Mesendoderm (in vitro differentiated cells): ENCODE measurements at regions not wholly inside any gene's neighbourhood (a gene's known extent, or its start where the extent isn't known, plus 50 kb on each side); places are given as distances from the start of the nearest gene placed in this dataset.

Source experiments
- DNase-seq: peaks from one replicate; pipeline ENCODE4 v3.0.0; 2013
- H2AK5ac ChIP-seq: 2 replicates; pipeline ENCODE4 v1.6.1; 2013; ENCODE audit warnings: low read length, inconsistent platforms
- H2BK120ac ChIP-seq: 2 replicates; pipeline ENCODE4 v1.6.1; 2013; ENCODE audit warnings: low read depth, mild to moderate bottlenecking, low read length, moderate library complexity, mixed read lengths
- H2BK15ac ChIP-seq: replicated peaks from 2 replicates; pipeline ENCODE4 v1.6.1; 2013; ENCODE audit warnings: low read depth, mild to moderate bottlenecking, moderate library complexity
- H2BK5ac ChIP-seq: 2 replicates; pipeline ENCODE4 v1.6.1; 2013; ENCODE audit warnings: low read length, inconsistent platforms
- H3K18ac ChIP-seq: 2 replicates; pipeline ENCODE4 v1.6.1; 2013; ENCODE audit warnings: mild to moderate bottlenecking, low read length, mixed read lengths
- H3K23ac ChIP-seq: one replicate; pipeline ENCODE4 v1.6.1; 2013; ENCODE audit warnings: low read length
- H3K27ac ChIP-seq: 2 replicates; pipeline ENCODE4 v1.5.1; 2013; ENCODE audit warnings: low read depth, mild to moderate bottlenecking, inconsistent platforms, low read length, moderate library complexity
- H3K27me3 ChIP-seq: 2 replicates; pipeline ENCODE4 v1.6.1; 2013; ENCODE audit warnings: low read length, control low read depth, mild to moderate bottlenecking, inconsistent platforms; ENCODE audit not compliant: insufficient read depth, poor library complexity
- H3K36me3 ChIP-seq: 2 replicates; pipeline ENCODE4 v1.6.1; 2013; ENCODE audit warnings: low read length, inconsistent platforms; ENCODE audit not compliant: control insufficient read depth, insufficient read depth
- H3K4ac ChIP-seq: one replicate; pipeline ENCODE4 v1.6.1; 2013; ENCODE audit warnings: low read depth, mild to moderate bottlenecking, low read length, moderate library complexity
- H3K4me1 ChIP-seq: 2 replicates; pipeline ENCODE4 v1.6.1; 2013; ENCODE audit warnings: low read depth, low read length, inconsistent platforms; ENCODE audit not compliant: control insufficient read depth
- H3K4me2 ChIP-seq: 2 replicates; pipeline ENCODE4 v1.6.1; 2013; ENCODE audit warnings: low read length
- H3K4me3 ChIP-seq: 2 replicates; pipeline ENCODE4 v1.5.1; 2013; ENCODE audit warnings: mild to moderate bottlenecking, low read length
- H3K56ac ChIP-seq: one replicate; pipeline ENCODE4 v1.6.1; 2013; ENCODE audit warnings: low read length
- H3K79me1 ChIP-seq: 2 replicates; pipeline ENCODE4 v1.6.1; 2013; ENCODE audit warnings: low read length, inconsistent platforms
- H3K79me2 ChIP-seq: 2 replicates; pipeline ENCODE4 v1.6.1; 2013; ENCODE audit warnings: mild to moderate bottlenecking, low read length; ENCODE audit not compliant: control insufficient read depth, insufficient read depth
- H3K9ac ChIP-seq: 2 replicates; pipeline ENCODE4 v1.6.1; 2013; ENCODE audit warnings: low read length, inconsistent platforms
- H4K5ac ChIP-seq: one replicate; pipeline ENCODE4 v1.6.1; 2013; ENCODE audit warnings: low read length
- H4K8ac ChIP-seq: one replicate; pipeline ENCODE4 v1.6.1; 2013; ENCODE audit warnings: low read depth, mild to moderate bottlenecking, control low read depth, low read length, moderate library complexity
- WGBS: extraction: QIAGEN DNeasy Blood & Tissue Kit; methylation state at CpG from one replicate; pipeline ENCODE4 v1.1.7; 2013; ENCODE audit warnings: low lambda C conversion rate, missing lambda C conversion rate; ENCODE audit not compliant: insufficient coverage; ENCODE audit errors: extremely low coverage; 5-methylcytosine and 5-hydroxymethylcytosine counted together

DNA sequence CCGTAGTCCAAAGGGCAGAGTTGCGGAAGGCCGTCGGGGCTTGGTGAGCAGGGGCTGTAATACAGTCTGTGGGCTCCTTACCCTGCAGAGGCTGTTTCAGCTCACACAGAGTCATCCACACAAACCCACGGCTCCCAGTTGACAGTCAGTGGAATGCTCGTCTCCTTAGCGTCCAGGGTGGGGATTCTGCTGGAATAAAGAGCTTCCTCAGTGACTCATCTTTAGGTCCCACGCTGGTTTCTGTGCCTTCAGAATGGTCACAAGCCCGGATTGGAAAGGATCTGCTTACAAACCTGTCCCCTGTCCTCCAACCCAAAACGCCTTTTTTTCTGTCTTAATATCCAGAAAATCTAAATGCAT is 201.3 kb upstream of the TPM1 start:
- Histone ChIP-seq H3K4ac (no peak overlapping the region), H2BK5ac (no peak overlapping the region), H3K4me1 (peaks cover 6% of the 10 kb centered on the region), H2BK120ac (no peak overlapping the region), H3K79me2 (no peaks in the 10 kb centered on the region), H3K4me3 (no peak overlapping the region), H3K18ac (no peak overlapping the region), H3K27me3 (no peaks in the 10 kb centered on the region), H3K9ac (no peak overlapping the region), H3K23ac (no peak overlapping the region), H3K56ac (no peak overlapping the region), H3K36me3 (no peaks in the 10 kb centered on the region), H4K8ac (no peak overlapping the region), H3K79me1 (no peaks in the 10 kb centered on the region), H3K27ac (no peak overlapping the region), H2BK15ac (no peak overlapping the region), H2AK5ac (no peak overlapping the region), H4K5ac (no peak overlapping the region), H3K4me2 (no peak overlapping the region)
- no peak for DNase-seq
- WGBS, result no CpG with 5 or more reads among the region's 10 CpGs

DNA sequence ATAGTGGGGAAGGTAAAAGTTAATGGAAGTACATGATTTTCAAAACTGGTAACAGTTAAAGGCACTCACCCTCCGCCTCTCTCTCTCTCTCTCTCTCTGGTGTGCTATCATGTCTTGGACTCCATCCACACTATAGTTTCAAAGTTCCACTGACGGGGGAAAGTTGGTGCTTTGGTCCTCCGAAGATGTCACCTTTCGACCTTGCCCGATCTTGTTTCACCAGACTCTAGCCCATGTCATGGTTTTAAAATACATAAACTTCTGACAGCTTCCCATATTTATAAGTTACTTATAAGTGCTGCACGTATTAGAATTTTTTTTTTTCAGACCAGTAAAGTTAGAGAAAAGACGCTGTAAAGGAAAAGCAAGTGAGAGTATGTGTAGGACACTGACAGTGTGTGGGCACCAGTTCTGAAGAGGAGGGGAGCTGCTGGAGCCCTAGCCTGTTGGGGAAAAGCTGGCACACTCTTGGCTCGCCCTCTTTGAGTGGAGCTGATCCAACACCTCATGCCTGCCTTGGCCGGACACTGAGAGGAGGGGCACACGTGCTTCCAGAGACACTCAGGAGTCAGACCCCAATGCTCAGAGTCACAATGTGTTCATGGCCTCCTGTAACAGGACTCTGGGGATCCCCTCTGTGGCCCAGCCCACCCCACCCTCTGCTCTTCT is 200.5 kb upstream of the TPM1 start:
- H4K5ac ChIP-seq, result no peak overlapping the region
- no peaks in the 10 kb centered on the region for H3K79me1 ChIP-seq
- DNase-seq, result no peak
- no peaks in the 10 kb centered on the region for H3K36me3 ChIP-seq
- no peak overlapping the region for H3K18ac ChIP-seq
- no peak overlapping the region for H3K4me2 ChIP-seq
- H3K27me3 ChIP-seq, result no peaks in the 10 kb centered on the region
- H4K8ac ChIP-seq, result no peak overlapping the region
- no CpG with 5 or more reads among the region's 10 CpGs for WGBS
- H3K4me3 ChIP-seq, result no peak overlapping the region
- no peak overlapping the region for H3K56ac ChIP-seq
- no peak overlapping the region for H3K27ac ChIP-seq
- H3K79me2 ChIP-seq, result no peaks in the 10 kb centered on the region
- no peak overlapping the region for H3K9ac ChIP-seq
- H3K4me1 ChIP-seq, result peaks cover 6% of the 10 kb centered on the region
- no peak overlapping the region for H2BK15ac ChIP-seq
- no peak overlapping the region for H2AK5ac ChIP-seq
- H3K4ac ChIP-seq, result no peak overlapping the region
- no peak overlapping the region for H3K23ac ChIP-seq
- H2BK120ac ChIP-seq, result no peak overlapping the region
- no peak overlapping the region for H2BK5ac ChIP-seq

DNA sequence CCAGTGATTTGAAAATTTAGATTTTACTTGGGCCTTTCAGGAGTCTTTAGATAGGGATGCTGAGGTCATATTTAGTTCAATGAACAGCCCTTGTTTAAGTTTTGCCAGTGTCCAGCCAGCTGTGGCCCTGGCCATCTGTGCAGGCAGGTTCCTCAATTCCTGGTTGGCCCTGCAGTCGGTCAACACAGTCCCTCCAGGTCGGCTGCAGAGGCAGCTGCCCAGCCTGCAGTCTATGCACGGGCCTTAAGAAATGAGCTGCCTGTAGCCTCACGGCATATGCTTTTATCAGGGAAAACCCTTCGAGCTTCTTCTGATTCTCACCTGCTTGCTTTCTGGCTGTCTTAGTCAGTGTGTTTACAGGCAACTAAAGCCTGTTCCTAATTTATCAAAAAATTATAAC is 199.2 kb upstream of the TPM1 start:
- WGBS, result no CpG with 5 or more reads among the region's 5 CpGs
- H3K4ac ChIP-seq, result no peak overlapping the region
- H3K4me1 ChIP-seq, result peaks cover 6% of the 10 kb centered on the region

DNA sequence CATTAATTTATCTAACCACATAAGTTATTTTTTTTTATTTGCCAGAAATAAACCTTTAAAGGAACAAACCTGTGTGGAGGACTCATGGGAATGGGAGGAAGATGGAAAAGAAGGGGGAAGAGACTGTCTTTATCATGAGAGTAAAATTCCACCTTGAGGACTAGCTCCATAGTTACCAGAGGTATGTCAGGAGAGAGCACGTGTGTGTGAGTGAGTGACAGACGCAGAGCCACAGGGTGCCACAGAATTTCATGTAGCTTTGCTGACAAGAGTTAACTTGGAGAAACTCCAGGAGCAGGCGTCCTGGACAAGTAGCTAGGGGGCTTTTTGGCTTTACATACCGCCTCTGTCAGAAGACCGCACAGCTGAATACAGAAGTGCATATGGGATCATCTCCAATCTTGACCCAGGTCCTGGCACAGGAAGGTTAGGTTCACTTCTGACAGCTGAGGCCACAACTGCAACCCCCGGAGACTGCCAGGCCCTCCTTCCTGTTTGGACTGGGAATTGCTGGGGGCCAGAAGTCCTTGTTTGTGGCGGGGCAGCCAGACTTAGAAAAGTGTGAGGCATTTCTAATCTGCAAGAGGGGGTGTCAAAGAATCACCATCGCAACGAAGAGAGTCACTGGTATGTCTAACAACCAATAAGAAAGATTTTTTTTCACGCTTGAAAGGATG is 197.8 kb upstream of the TPM1 start:
- Histone ChIP-seq H3K4me3 (no peak overlapping the region), H3K4me2 (no peak overlapping the region), H3K79me1 (no peaks in the 10 kb centered on the region), H3K36me3 (no peaks in the 10 kb centered on the region), H3K4ac (no peak overlapping the region), H4K8ac (no peak overlapping the region), H3K23ac (no peak overlapping the region), H2AK5ac (no peak overlapping the region), H3K56ac (no peak overlapping the region), H3K9ac (no peak overlapping the region), H3K4me1 (peaks cover 6% of the 10 kb centered on the region), H3K27me3 (no peaks in the 10 kb centered on the region), H2BK15ac (no peak overlapping the region), H2BK120ac (no peak overlapping the region), H3K18ac (no peak overlapping the region), H4K5ac (no peak overlapping the region), H3K27ac (peak overlapping the region; percentile 72), H3K79me2 (no peaks in the 10 kb centered on the region), H2BK5ac (no peak overlapping the region)
- no CpG with 5 or more reads among the region's 10 CpGs for WGBS
- peak; percentile 78 for DNase-seq

More for the DNA sequence above, 199.2 kb upstream of the TPM1 start:
- Histone ChIP-seq H3K27ac (no peak overlapping the region), H3K56ac (no peak overlapping the region), H2BK5ac (no peak overlapping the region), H3K23ac (no peak overlapping the region), H3K9ac (no peak overlapping the region), H2BK15ac (no peak overlapping the region), H4K5ac (no peak overlapping the region), H3K79me2 (no peaks in the 10 kb centered on the region), H3K4me3 (no peak overlapping the region), H3K27me3 (no peaks in the 10 kb centered on the region), H3K4me2 (no peak overlapping the region), H3K36me3 (no peaks in the 10 kb centered on the region), H3K79me1 (no peaks in the 10 kb centered on the region), H2AK5ac (no peak overlapping the region), H2BK120ac (no peak overlapping the region), H3K18ac (peak overlapping the region; percentile 9), H4K8ac (no peak overlapping the region)
- DNase-seq, result no peak

DNA sequence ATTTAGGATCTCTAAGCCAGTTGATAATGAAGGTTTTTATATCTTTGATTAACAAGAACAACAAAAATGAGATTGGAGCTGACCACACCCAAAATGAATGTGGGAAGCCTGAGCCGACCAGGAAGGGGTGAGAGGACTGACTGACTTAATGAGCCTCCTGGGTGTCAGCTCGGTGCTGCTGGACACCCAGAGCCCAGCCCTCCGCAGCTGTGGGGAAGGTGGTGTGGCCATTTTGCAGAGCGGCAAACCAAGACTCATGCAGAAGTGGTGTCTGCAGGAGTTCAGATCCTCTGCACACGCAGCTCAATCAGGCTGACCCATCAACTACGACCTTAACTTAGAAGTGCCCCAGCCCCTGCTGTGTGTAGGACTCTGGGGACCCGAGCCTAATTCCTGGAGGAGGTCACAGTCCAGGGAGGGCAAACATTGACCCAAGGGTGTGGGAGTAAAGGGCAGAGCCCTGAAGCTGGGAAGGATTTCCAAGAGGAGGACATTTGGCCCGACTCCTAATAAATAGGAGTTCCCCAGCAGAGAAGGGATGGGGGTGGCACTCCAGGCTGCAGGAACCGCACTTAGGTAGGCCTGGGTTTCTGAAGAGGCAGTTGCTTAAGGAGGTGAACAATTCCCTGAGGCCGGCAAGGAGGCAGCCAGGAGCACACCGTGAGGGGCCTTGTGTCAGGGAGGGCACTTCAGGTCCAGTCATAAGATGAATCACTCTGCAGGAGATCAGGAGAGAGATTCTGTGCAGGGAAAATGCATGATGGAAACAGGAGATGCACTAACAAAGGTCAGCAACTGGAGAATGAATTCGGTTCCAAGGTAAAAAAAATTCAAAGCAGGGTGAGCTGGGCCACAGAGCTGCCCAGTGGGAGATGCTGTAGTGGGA is 197.1 kb upstream of the TPM1 start:
- Histone ChIP-seq H3K79me1 (no peaks in the 10 kb centered on the region), H2BK15ac (no peak overlapping the region), H3K27me3 (no peaks in the 10 kb centered on the region), H2AK5ac (no peak overlapping the region), H3K4me2 (no peak overlapping the region), H2BK5ac (peak overlapping the region; percentile 61), H3K56ac (peak overlapping the region; percentile 25), H3K4me3 (no peak overlapping the region), H4K5ac (no peak overlapping the region), H3K9ac (peak overlapping the region; percentile 13), H3K18ac (no peak overlapping the region), H3K79me2 (no peaks in the 10 kb centered on the region), H3K36me3 (no peaks in the 10 kb centered on the region), H3K23ac (no peak overlapping the region), H3K4ac (no peak overlapping the region), H3K27ac (peak overlapping the region; percentile 19), H4K8ac (no peak overlapping the region), H2BK120ac (peak overlapping the region; percentile 8), H3K4me1 (peaks cover 10% of the 10 kb centered on the region)
- WGBS, result no CpG with 5 or more reads among the region's 12 CpGs
- peak; percentile 35 for DNase-seq
